GM12891 (cell line): ENCODE measurements at regions not wholly inside any gene's neighbourhood (a gene's known extent, or its start where the extent isn't known, plus 50 kb on each side); places are given as distances from the start of the nearest gene placed in this dataset.
"Not testable (repeated sequence)": the region's sequence is repeated elsewhere in the genome, so short reads cannot be mapped to it uniquely, and the experiment has no call there.

Experiments used
- POLR2A ChIP-seq: IDR thresholded peaks from 2 replicates; pipeline ENCODE4 v1.6.1; 2011; ENCODE audit warnings: low read depth, low read length, control low read depth
- POLR2AphosphoS5 ChIP-seq: IDR thresholded peaks from 2 replicates; pipeline ENCODE4 v1.6.1; 2011; ENCODE audit warnings: low read depth, low read length, control low read depth
- SPI1 ChIP-seq: IDR thresholded peaks from 2 replicates; pipeline ENCODE4 v1.6.1; 2011; ENCODE audit warnings: low read depth, low read length, control low read depth
- TAF1 ChIP-seq: IDR thresholded peaks from 2 replicates; pipeline ENCODE4 v1.6.1; 2011; ENCODE audit warnings: low read depth, low read length, control low read depth

DNA sequence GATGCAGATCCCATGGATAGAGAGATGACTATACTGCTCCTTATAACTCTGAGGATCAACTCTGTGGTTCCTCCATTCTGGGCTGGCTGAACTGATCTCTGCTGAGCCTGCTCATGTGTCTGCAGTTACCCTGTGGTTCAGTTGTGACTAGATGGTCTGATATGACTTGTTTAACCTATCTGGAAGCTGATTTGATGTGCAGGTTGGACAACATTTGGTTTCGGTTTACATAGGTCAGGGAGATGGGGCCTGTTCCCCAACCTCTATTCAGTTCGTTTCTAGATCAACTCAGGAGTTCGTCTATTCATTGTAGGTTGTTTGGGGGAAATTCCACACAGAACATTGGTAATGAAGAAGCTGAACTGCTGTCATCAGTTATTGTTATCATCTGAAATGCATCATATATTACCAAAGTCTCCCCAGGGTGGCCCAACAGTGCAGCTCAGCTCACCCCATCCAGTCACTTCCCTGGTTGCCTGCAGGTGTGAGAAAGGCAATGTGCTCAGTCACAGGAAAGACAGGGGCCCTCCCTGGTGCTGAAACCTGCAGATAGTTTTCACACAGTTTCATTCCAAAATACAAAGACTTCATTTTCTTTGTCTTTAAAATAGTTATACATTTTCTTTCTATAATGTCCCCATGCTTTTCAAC lies 415.0 kb downstream of the RPIA start:
- TF ChIP-seq TAF1, POLR2A, SPI1, POLR2AphosphoS5: not testable (repeated sequence)
